LNCAP (cell line): ENCODE measurements at regions not wholly inside any gene's neighbourhood (a gene's known extent, or its start where the extent isn't known, plus 50 kb on each side); places are given as distances from the start of the nearest gene placed in this dataset.

Source experiments
- TF ChIP-seq, protein P1 (sequence below): fragments of 450-650 bp; IDR thresholded peaks from 2 replicates; pipeline ENCODE4 v1.5.1; 2017; ENCODE audit warnings: mild to moderate bottlenecking

DNA sequence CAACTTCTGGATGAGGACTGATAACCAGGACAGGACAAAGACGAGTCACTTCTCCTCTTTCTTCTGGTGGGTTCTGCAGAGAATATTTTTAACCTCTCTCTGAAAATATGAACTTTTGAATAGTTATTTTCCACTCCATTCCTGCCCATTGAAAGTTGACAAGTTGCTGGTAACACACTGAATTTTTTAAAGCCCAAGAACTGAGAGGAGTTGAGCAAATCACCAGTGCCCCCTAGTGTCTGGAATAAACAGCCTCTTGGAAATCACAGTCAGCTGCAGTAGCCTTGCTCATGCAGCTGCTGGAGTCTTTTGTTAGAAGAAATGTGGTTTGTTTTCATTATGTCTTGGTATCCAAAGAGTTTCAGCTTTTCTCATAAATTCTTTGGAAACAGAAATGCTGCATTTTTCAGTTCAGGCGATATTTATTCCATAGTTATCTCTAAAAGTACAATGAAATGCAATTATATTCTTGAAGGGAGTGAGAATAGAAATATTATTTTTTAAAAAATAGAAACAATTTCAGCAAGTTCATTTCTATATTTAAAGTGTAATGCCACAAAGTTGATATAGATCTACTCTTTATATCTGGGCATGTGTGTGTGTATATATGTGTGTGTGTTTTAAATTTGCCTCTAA is 741.0 kb upstream of the CBLB start:
- TF ChIP-seq, protein P1, sequence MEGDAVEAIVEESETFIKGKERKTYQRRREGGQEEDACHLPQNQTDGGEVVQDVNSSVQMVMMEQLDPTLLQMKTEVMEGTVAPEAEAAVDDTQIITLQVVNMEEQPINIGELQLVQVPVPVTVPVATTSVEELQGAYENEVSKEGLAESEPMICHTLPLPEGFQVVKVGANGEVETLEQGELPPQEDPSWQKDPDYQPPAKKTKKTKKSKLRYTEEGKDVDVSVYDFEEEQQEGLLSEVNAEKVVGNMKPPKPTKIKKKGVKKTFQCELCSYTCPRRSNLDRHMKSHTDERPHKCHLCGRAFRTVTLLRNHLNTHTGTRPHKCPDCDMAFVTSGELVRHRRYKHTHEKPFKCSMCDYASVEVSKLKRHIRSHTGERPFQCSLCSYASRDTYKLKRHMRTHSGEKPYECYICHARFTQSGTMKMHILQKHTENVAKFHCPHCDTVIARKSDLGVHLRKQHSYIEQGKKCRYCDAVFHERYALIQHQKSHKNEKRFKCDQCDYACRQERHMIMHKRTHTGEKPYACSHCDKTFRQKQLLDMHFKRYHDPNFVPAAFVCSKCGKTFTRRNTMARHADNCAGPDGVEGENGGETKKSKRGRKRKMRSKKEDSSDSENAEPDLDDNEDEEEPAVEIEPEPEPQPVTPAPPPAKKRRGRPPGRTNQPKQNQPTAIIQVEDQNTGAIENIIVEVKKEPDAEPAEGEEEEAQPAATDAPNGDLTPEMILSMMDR = peak; percentile 89

DNA sequence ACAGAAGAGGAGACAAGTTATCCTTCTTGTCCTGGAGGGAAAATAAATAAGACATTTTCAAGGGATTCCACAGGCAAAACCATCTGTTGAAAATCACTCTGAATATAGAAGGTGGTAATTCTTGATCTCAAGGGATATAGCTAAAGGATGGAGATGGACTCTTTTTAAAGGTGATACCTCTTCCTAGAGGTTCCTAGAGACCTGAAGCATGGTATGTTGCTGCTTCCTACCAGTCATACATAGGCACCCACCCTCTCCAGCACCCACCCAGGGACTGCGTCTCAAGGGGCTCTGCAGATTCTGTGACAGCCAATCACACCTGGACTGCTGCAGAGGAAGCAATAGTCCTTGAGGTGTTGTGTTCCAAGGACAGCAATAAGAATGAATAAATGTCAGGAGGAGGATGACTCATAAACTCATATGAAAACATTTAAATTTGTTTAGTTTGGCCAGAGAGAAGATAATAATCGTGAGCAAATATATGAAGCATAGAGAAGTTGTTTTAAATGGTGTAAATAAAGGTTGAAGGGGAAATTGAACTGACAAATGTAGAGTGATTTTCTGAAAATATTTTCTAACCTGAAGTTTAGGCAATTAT is 741.6 kb upstream of the CBLB start:
- TF ChIP-seq, protein P1 = no peak

DNA sequence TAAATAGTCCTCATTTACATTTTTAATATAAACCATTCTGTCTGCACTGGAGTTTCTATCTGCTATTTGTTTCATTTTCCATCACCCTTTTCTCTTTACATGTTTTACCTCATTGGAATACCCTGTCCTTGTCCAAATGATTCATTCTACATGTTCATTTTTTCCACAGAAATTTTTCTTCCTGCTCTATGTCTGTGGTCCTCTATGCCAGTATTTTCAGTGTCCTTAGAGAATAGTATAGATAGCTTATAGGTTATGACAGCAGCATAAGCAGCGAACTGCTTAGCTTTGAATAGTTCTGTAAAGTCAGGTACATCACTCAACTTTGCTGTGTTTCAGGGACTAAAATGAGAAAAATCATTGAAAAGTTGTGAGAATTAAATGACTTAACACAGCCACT is 742.3 kb upstream of the CBLB start:
- TF ChIP-seq, protein P1 = no peak

DNA sequence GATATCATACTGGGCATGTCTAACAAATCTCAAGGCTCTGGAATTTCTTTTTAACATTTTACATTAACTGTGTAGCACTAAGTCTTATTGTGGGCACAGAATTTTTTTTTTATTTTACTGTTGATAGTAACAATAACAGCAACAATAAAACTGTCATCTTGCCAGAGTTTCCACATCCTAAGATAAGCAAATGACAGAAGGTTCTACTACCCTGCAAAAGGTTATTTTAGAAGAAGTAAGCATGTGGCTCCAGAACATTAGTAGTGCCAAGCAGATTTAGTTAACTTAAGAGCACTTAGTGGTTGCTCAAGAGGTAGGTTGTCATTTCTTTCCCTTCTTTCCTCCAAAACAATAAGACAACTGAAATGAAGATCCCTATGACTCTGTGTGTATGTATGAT is 743.0 kb upstream of the CBLB start:
- TF ChIP-seq, protein P1 = no peak

DNA sequence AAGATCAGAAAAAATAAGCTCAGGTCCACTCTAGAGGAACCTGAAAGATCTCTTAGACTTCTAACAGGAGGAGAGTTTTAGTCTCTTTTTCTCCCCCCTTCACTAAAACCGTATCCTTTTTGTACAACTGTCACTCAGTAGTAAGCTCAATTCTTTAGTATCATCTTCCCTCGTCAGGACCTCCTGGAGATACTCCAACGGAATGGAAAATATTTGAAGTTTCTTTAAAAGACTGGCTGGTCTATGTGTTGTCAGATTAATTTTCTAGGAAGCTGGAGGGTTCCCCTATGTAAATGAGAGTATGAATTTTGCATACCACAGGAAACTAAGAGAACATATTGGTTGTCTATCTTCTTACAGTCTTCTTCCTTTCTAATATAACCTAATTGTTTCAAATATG is 747.7 kb upstream of the CBLB start:
- TF ChIP-seq, protein P1 = no peak

DNA sequence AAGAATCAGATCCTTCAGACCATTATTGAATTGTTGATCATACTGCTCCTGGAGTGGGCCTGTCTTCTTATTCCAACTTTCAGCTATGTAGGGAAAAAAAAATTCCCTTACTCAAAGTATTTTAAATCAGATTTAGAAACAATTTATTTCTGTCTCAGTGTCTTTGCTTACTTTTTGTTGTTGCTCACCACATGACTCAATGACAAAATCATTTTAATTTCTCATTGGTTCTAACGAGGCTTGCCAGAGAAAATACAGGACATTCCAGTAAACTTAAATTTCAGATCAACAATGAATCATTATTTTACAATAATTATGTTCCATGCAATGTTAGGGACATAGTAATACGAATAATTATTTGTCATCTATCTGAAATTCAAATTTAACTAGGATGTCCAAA is 748.5 kb upstream of the CBLB start:
- TF ChIP-seq, protein P1 = no peak

DNA sequence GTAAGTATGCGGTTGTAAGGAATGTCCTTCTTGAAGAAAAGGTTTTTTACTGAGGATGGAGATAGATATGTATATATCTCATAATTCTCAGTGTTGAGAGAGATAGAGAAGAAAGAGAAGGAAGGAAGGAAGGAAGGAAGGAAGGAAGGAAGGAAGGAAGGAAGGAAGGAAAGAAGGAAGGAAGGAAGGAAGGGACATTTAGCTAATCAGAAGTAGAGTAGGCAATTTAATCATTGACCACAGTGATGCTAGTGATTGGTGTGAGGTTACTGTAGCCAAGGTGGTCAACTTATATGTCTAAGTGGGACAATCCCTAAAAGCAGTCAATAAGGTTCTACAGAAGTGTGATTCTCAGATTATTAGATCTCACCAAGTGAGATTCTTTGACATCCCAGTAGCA is 751.8 kb upstream of the CBLB start:
- TF ChIP-seq, protein P1 = no peak
